ENCODE measurements at regions not wholly inside any gene's neighbourhood (a gene's known extent, or its start where the extent isn't known, plus 50 kb on each side); places are given as distances from the start of the nearest gene placed in this dataset.

DNA sequence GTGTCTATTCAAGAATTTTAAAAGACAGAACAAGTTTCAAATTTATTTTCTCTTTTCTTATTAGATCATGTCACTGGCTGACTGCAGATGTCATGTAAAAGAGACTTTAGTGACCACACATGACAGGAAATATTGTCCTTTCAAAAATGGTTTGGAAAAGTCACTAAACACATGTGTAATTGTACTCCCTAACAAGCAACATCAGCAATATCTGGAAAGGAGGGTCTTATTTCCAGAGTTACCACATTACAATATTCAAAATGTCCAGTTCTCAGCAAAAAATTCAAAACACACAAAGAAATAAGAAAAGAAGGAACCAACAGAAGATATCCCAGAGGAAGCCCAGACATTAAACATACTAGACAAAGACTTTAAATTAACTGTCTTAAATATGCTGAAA lies 197.1 kb downstream of the EN1 start:
- Histone ChIP-seq H3F3A (ENCODE audit: insufficient read depth, low read length) (no peaks in the 10 kb centered on the region), H3K9me2 (ENCODE audit: low read depth, low read length) (no peaks in the 10 kb centered on the region), H2AFZ (ENCODE audit: low read length) (no peak overlapping the region), H3K36me3 (ENCODE audit: insufficient read depth, low read length) (no peaks in the 10 kb centered on the region), H3K27me3 (ENCODE audit: insufficient read depth, low read length) (no peaks in the 10 kb centered on the region), H3K79me2 (ENCODE audit: insufficient read depth, low read length) (no peaks in the 10 kb centered on the region), H3K9me3 (ENCODE audit: low read length) (no peaks in the 10 kb centered on the region), H3K9ac (ENCODE audit: low read length) (no peak overlapping the region), H3K4me2 (ENCODE audit: low read length) (no peak overlapping the region), H3K27ac (ENCODE audit: low read depth, low read length, poor library complexity, severe bottlenecking) (no peak overlapping the region), H4K20me1 (ENCODE audit: insufficient read depth, low read length) (no peaks in the 10 kb centered on the region), H3K4me3 (ENCODE audit: low read depth, low read length, poor library complexity, severe bottlenecking) (no peak overlapping the region), H3K4me1 (ENCODE audit: insufficient read depth, low read length, severe bottlenecking) (no peaks in the 10 kb centered on the region)
- TF ChIP-seq, protein P1, sequence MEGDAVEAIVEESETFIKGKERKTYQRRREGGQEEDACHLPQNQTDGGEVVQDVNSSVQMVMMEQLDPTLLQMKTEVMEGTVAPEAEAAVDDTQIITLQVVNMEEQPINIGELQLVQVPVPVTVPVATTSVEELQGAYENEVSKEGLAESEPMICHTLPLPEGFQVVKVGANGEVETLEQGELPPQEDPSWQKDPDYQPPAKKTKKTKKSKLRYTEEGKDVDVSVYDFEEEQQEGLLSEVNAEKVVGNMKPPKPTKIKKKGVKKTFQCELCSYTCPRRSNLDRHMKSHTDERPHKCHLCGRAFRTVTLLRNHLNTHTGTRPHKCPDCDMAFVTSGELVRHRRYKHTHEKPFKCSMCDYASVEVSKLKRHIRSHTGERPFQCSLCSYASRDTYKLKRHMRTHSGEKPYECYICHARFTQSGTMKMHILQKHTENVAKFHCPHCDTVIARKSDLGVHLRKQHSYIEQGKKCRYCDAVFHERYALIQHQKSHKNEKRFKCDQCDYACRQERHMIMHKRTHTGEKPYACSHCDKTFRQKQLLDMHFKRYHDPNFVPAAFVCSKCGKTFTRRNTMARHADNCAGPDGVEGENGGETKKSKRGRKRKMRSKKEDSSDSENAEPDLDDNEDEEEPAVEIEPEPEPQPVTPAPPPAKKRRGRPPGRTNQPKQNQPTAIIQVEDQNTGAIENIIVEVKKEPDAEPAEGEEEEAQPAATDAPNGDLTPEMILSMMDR (IDR thresholded peaks at IDR 0.05; ENCODE audit: low read length), result no peak
- no peak for TF ChIP-seq EZH2 (IDR thresholded peaks at IDR 0.05; ENCODE audit: borderline replicate concordance, low read length)

DNA sequence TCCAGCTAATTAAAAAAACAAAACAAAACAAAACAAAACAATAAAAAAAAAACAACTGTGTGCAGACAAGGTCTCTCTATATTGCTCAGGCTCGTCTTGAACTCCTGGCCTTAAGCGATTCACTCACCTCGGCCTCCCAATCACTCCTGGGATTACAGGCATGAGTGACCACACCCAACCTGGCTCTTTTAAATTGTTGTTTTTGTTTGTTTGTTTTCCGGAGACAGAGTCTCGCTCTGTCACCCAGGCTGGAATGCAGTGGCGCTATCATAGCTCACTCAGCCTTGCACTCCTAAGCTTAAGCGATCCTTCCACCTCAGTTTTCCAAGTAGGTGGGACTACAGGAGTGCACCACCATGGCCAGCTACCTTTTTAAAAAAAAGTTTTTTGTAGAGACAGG lies 201.6 kb downstream of the EN1 start:
- Histone ChIP-seq H3K4me3 (ENCODE audit: low read depth, low read length, poor library complexity, severe bottlenecking) (no peak overlapping the region), H2AFZ (ENCODE audit: low read length) (no peak overlapping the region), H3K27ac (ENCODE audit: low read depth, low read length, poor library complexity, severe bottlenecking) (no peak overlapping the region), H3K36me3 (ENCODE audit: insufficient read depth, low read length) (no peaks in the 10 kb centered on the region), H3K9ac (ENCODE audit: low read length) (no peak overlapping the region), H3K4me2 (ENCODE audit: low read length) (no peak overlapping the region), H3K79me2 (ENCODE audit: insufficient read depth, low read length) (no peaks in the 10 kb centered on the region), H3K9me2 (ENCODE audit: low read depth, low read length) (no peaks in the 10 kb centered on the region), H3F3A (ENCODE audit: insufficient read depth, low read length) (no peaks in the 10 kb centered on the region), H3K9me3 (ENCODE audit: low read length) (no peaks in the 10 kb centered on the region), H4K20me1 (ENCODE audit: insufficient read depth, low read length) (no peaks in the 10 kb centered on the region), H3K27me3 (ENCODE audit: insufficient read depth, low read length) (no peaks in the 10 kb centered on the region), H3K4me1 (ENCODE audit: insufficient read depth, low read length, severe bottlenecking) (no peaks in the 10 kb centered on the region)
- TF ChIP-seq, protein P1 (IDR thresholded peaks at IDR 0.05; ENCODE audit: low read length), result no peak
- no peak for TF ChIP-seq EZH2 (IDR thresholded peaks at IDR 0.05; ENCODE audit: borderline replicate concordance, low read length)

DNA sequence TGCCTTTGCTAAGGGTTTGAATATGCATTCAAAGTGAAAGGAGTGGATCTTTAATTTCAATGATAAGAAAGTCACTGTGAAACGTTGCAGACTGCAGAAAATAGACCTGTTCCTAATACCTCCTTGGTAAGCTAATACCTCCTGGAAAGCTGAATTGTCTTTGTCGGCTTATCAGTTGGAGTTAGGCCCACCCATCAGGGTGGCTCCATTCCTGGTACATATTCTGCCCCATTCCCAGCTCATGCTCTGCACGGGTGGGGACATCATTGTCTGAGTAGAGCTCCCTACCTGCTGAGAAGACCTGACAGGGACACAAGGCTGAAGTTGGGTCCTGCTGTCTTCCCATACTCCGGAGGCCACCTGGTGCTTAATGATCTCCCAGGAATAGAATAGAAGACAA lies 203.3 kb downstream of the EN1 start:
- Histone ChIP-seq H3K4me2 (ENCODE audit: low read length) (no peak overlapping the region), H3K4me3 (ENCODE audit: low read depth, low read length, poor library complexity, severe bottlenecking) (no peak overlapping the region), H4K20me1 (ENCODE audit: insufficient read depth, low read length) (no peaks in the 10 kb centered on the region), H3K79me2 (ENCODE audit: insufficient read depth, low read length) (no peaks in the 10 kb centered on the region), H3K27ac (ENCODE audit: low read depth, low read length, poor library complexity, severe bottlenecking) (no peak overlapping the region), H3K4me1 (ENCODE audit: insufficient read depth, low read length, severe bottlenecking) (no peaks in the 10 kb centered on the region), H2AFZ (ENCODE audit: low read length) (no peak overlapping the region), H3F3A (ENCODE audit: insufficient read depth, low read length) (no peaks in the 10 kb centered on the region), H3K9me3 (ENCODE audit: low read length) (no peaks in the 10 kb centered on the region), H3K27me3 (ENCODE audit: insufficient read depth, low read length) (no peaks in the 10 kb centered on the region), H3K36me3 (ENCODE audit: insufficient read depth, low read length) (no peaks in the 10 kb centered on the region), H3K9ac (ENCODE audit: low read length) (no peak overlapping the region), H3K9me2 (ENCODE audit: low read depth, low read length) (no peaks in the 10 kb centered on the region)
- TF ChIP-seq EZH2 (IDR thresholded peaks at IDR 0.05; ENCODE audit: borderline replicate concordance, low read length), result no peak
- TF ChIP-seq, protein P1 (IDR thresholded peaks at IDR 0.05; ENCODE audit: low read length), result no peak
